ENCODE measurements at regions not wholly inside any gene's neighbourhood (a gene's known extent, or its start where the extent isn't known, plus 50 kb on each side); places are given as distances from the start of the nearest gene placed in this dataset.

- Histone ChIP-seq H3K27me3 (ENCODE audit: control insufficient read depth in 2 of 2, insufficient read depth in 2 of 2, low read length in 2 of 2) (no peaks in the 10 kb centered on the region), H3K79me2 (ENCODE audit: insufficient read depth, low read length) (no peaks in the 10 kb centered on the region), H3K27ac (ENCODE audit: low read depth in 1 of 2, low read length in 2 of 2) (no peak overlapping the region), H3K36me3 (replicated peaks in 1 of 2; ENCODE audit: control insufficient read depth in 1 of 2, insufficient read depth in 2 of 2, low read length in 2 of 2) (no peaks in the 10 kb centered on the region), H3K9me3 (replicated peaks in 1 of 2; ENCODE audit: control insufficient read depth in 1 of 2, insufficient read depth in 1 of 2, low read length in 2 of 2) (peaks cover 0 to 3% of the 10 kb centered on the region in 2 donors), H2AFZ (ENCODE audit: insufficient read depth, low read depth, low read length, poor library complexity, severe bottlenecking) (no peak overlapping the region), H3K9ac (ENCODE audit: insufficient read depth, low read length, poor library complexity, severe bottlenecking) (no peak overlapping the region), H3K4me3 (replicated peaks in 1 of 3; ENCODE audit: low read depth in 2 of 3, low read length in 3 of 3) (no peak overlapping the region), H3K4me2 (replicated peaks; ENCODE audit: extremely low read depth, low read length, poor library complexity, severe bottlenecking) (no peak overlapping the region), H3K4me1 (ENCODE audit: control insufficient read depth in 1 of 2, insufficient read depth in 2 of 2, low read length in 2 of 2) (no peaks in the 10 kb centered on the region), H4K20me1 (ENCODE audit: insufficient read depth, low read length) (no peaks in the 10 kb centered on the region)
- no peak for DNase-seq
- Mint-ChIP-seq H3K36me3 (no peaks in the 10 kb centered on the region), H3K9me3 (peaks cover 0 to 11% (median 4%) of the 10 kb centered on the region in 7 donors), H3K4me3 (no peak overlapping the region), H3K27ac (no peak overlapping the region), H3K4me1 (no peaks in the 10 kb centered on the region), H3K27me3 (ENCODE audit: low read depth in 3 of 3) (peaks cover 2 to 3% (median 2%) of the 10 kb centered on the region in 3 donors)
- no CpG with 5 or more reads among the region's 1 CpG for WGBS (ENCODE audit: insufficient coverage)
- TF ChIP-seq CTCF (IDR thresholded peaks at IDR 0.05), result no peak
- intact Hi-C loops (cut with micrococcal nuclease), result no loop called here
Observed at GRCh38 chr2:48885841-48886240, 130.3 kb upstream of the LHCGR start.

GRCh38 chr2:48883661-48884060 lies 128.1 kb upstream of the LHCGR start:
- Histone ChIP-seq H4K20me1 (ENCODE audit: insufficient read depth, low read length) (no peaks in the 10 kb centered on the region), H3K4me2 (replicated peaks; ENCODE audit: extremely low read depth, low read length, poor library complexity, severe bottlenecking) (no peak overlapping the region), H2AFZ (ENCODE audit: insufficient read depth, low read depth, low read length, poor library complexity, severe bottlenecking) (no peak overlapping the region), H3K79me2 (ENCODE audit: insufficient read depth, low read length) (no peaks in the 10 kb centered on the region), H3K27ac (ENCODE audit: low read depth in 1 of 2, low read length in 2 of 2) (no peak overlapping the region), H3K27me3 (ENCODE audit: control insufficient read depth in 2 of 2, insufficient read depth in 2 of 2, low read length in 2 of 2) (no peaks in the 10 kb centered on the region), H3K9me3 (replicated peaks in 1 of 2; ENCODE audit: control insufficient read depth in 1 of 2, insufficient read depth in 1 of 2, low read length in 2 of 2) (peaks cover 0 to 3% of the 10 kb centered on the region in 2 donors), H3K4me1 (ENCODE audit: control insufficient read depth in 1 of 2, insufficient read depth in 2 of 2, low read length in 2 of 2) (no peaks in the 10 kb centered on the region), H3K9ac (ENCODE audit: insufficient read depth, low read length, poor library complexity, severe bottlenecking) (no peak overlapping the region), H3K36me3 (replicated peaks in 1 of 2; ENCODE audit: control insufficient read depth in 1 of 2, insufficient read depth in 2 of 2, low read length in 2 of 2) (no peaks in the 10 kb centered on the region), H3K4me3 (replicated peaks in 1 of 3; ENCODE audit: low read depth in 2 of 3, low read length in 3 of 3) (no peak overlapping the region)
- intact Hi-C loops (cut with micrococcal nuclease), result no loop called here
- no peaks in the 10 kb centered on the region for H3K36me3 Mint-ChIP-seq
- DNase-seq, result no peak
- peaks cover 0 to 11% (median 4%) of the 10 kb centered on the region in 7 donors for H3K9me3 Mint-ChIP-seq
- H3K4me1 Mint-ChIP-seq, result no peaks in the 10 kb centered on the region
- no peak overlapping the region for H3K4me3 Mint-ChIP-seq
- 89% methylated on average over 5 of the region's 6 CpGs for WGBS (ENCODE audit: insufficient coverage)
- H3K27me3 Mint-ChIP-seq (ENCODE audit: low read depth in 3 of 3), result peaks cover 2 to 3% (median 3%) of the 10 kb centered on the region in 3 donors
- peak overlapping the region in 1 of 7 donors; percentile 28 for H3K27ac Mint-ChIP-seq
- TF ChIP-seq CTCF (IDR thresholded peaks at IDR 0.05), result no peak

Data from CD14-positive monocyte (primary cell).